Glomerular visceral epithelial cell (primary cell): ENCODE measurements at regions not wholly inside any gene's neighbourhood (a gene's known extent, or its start where the extent isn't known, plus 50 kb on each side); places are given as distances from the start of the nearest gene placed in this dataset.
"Not testable (repeated sequence)": the region's sequence is repeated elsewhere in the genome, so short reads cannot be mapped to it uniquely, and the experiment has no call there.

ENCODE experiments used
- DNase-seq: peaks from one replicate; pipeline ENCODE4 v3.0.0-alpha.2; 2016; ENCODE audit errors: extremely low spot score

- no peak for DNase-seq
Observed at GRCh38 chr12:47348206-47348605, 268.4 kb upstream of the AMIGO2 start.

GRCh38 chr12:47346251-47347019 is 266.7 kb upstream of the AMIGO2 start:
- DNase-seq = no peak

GRCh38 chr12:47343684-47344567 is 264.2 kb upstream of the AMIGO2 start:
- DNase-seq = peak; percentile 16

GRCh38 chr12:47340411-47341015 is 260.8 kb upstream of the AMIGO2 start:
- DNase-seq = no peak

GRCh38 chr12:47337581-47337980 is 257.8 kb upstream of the AMIGO2 start:
- DNase-seq = no peak

- DNase-seq = not testable (repeated sequence)
Observed at GRCh38 chr12:47333271-47333858, 253.6 kb upstream of the AMIGO2 start.

GRCh38 chr12:47328831-47329545 is 249.2 kb upstream of the AMIGO2 start:
- DNase-seq = no peak

- DNase-seq = no peak
Observed at GRCh38 chr12:47326190-47326589, 246.4 kb upstream of the AMIGO2 start.

GRCh38 chr12:47323802-47324201 is 244.0 kb upstream of the AMIGO2 start:
- no peak for DNase-seq

- no peak for DNase-seq
Observed at GRCh38 chr12:47321436-47321835, 241.7 kb upstream of the AMIGO2 start.

- no peak for DNase-seq
Observed at GRCh38 chr12:47319746-47320145, 240.0 kb upstream of the AMIGO2 start.

GRCh38 chr12:47318963-47319362 is 239.2 kb upstream of the AMIGO2 start:
- no peak for DNase-seq

GRCh38 chr12:47317175-47317915 is 237.6 kb upstream of the AMIGO2 start:
- DNase-seq = no peak

- DNase-seq = no peak
Observed at GRCh38 chr12:47316609-47317049, 236.9 kb upstream of the AMIGO2 start.

- DNase-seq = no peak
Observed at GRCh38 chr12:47314996-47315395, 235.2 kb upstream of the AMIGO2 start.

GRCh38 chr12:47312808-47313426 is 233.2 kb upstream of the AMIGO2 start:
- peak; percentile 36 for DNase-seq

GRCh38 chr12:47312147-47312546 is 232.4 kb upstream of the AMIGO2 start:
- DNase-seq = no peak

GRCh38 chr12:47311568-47311967 is 231.8 kb upstream of the AMIGO2 start:
- no peak for DNase-seq

GRCh38 chr12:47311010-47311409 is 231.3 kb upstream of the AMIGO2 start:
- no peak for DNase-seq

- no peak for DNase-seq
Observed at GRCh38 chr12:47308672-47309071, 228.9 kb upstream of the AMIGO2 start.
